H9 (cell line): ENCODE measurements at regions not wholly inside any gene's neighbourhood (a gene's known extent, or its start where the extent isn't known, plus 50 kb on each side); places are given as distances from the start of the nearest gene placed in this dataset.

ENCODE experiments used
- DNase-seq: peaks from one replicate; pipeline ENCODE4 v3.0.0-alpha.2; 2017
- H2AFZ ChIP-seq: one replicate; pipeline ENCODE4 v1.6.1; 2013; ENCODE audit warnings: mild to moderate bottlenecking, low read length, control low read depth, moderate library complexity
- H2AK5ac ChIP-seq: 2 replicates; pipeline ENCODE4 v1.6.1; 2013; ENCODE audit warnings: low read length, control low read depth, mixed read lengths; ENCODE audit not compliant: insufficient read length
- H2BK120ac ChIP-seq: one replicate; pipeline ENCODE4 v1.6.1; 2013; ENCODE audit warnings: low read depth, mild to moderate bottlenecking, low read length, control low read depth, inconsistent platforms; ENCODE audit not compliant: poor library complexity, severe bottlenecking
- H2BK12ac ChIP-seq: 2 replicates; pipeline ENCODE4 v1.6.1; 2013; ENCODE audit warnings: low read length, control low read depth, mixed read lengths, low read depth; ENCODE audit not compliant: insufficient read length
- H2BK15ac ChIP-seq: 2 replicates; pipeline ENCODE4 v1.6.1; 2013; ENCODE audit warnings: low read depth, low read length, control low read depth
- H2BK20ac ChIP-seq: one replicate; pipeline ENCODE4 v1.6.1; 2013; ENCODE audit warnings: low read depth, mild to moderate bottlenecking, low read length, control low read depth, inconsistent platforms; ENCODE audit not compliant: poor library complexity, severe bottlenecking
- H2BK5ac ChIP-seq: 2 replicates; pipeline ENCODE4 v1.6.1; 2013; ENCODE audit warnings: low read length, control low read depth, mixed read lengths; ENCODE audit not compliant: insufficient read length
- H3K14ac ChIP-seq: 2 replicates; pipeline ENCODE4 v1.6.1; 2013; ENCODE audit warnings: low read length, control low read depth; ENCODE audit not compliant: insufficient read depth
- H3K18ac ChIP-seq: 2 replicates; pipeline ENCODE4 v1.6.1; 2013; ENCODE audit warnings: low read depth, mild to moderate bottlenecking, mixed read lengths, low read length, control low read depth; ENCODE audit not compliant: insufficient read length
- H3K23ac ChIP-seq: 2 replicates; pipeline ENCODE4 v1.6.1; 2013; ENCODE audit warnings: low read length, control low read depth, mixed read lengths, low read depth; ENCODE audit not compliant: insufficient read length
- H3K23me2 ChIP-seq: 2 replicates; pipeline ENCODE4 v1.6.1; 2013; ENCODE audit warnings: low read depth, mild to moderate bottlenecking, mixed read lengths, low read length, control low read depth; ENCODE audit not compliant: insufficient read length, poor library complexity, severe bottlenecking
- H3K27ac ChIP-seq: 2 replicates; pipeline ENCODE4 v1.5.1; 2013; ENCODE audit warnings: low read length, control low read depth, mixed read lengths, low read depth; ENCODE audit not compliant: insufficient read length
- H3K27me3 ChIP-seq: 2 replicates; pipeline ENCODE4 v1.6.1; 2013; ENCODE audit warnings: low read length, control low read depth, inconsistent platforms; ENCODE audit not compliant: insufficient read depth
- H3K4ac ChIP-seq: 2 replicates; pipeline ENCODE4 v1.6.1; 2013; ENCODE audit warnings: low read depth, mild to moderate bottlenecking, control low read depth, inconsistent platforms, low read length, moderate library complexity
- H3K4me1 ChIP-seq: 2 replicates; pipeline ENCODE4 v1.6.1; 2013; ENCODE audit warnings: low read length, control low read depth, inconsistent platforms; ENCODE audit not compliant: insufficient read depth
- H3K4me2 ChIP-seq: 2 replicates; pipeline ENCODE4 v1.6.1; 2013; ENCODE audit warnings: low read length, control low read depth, mixed read lengths; ENCODE audit not compliant: insufficient read length, insufficient read depth
- H3K56ac ChIP-seq: 2 replicates; pipeline ENCODE4 v1.6.1; 2013; ENCODE audit warnings: low read depth, mild to moderate bottlenecking, mixed read lengths, low read length, control low read depth; ENCODE audit not compliant: insufficient read length
- H3K79me1 ChIP-seq: 2 replicates; pipeline ENCODE4 v1.6.1; 2013; ENCODE audit warnings: low read depth, mild to moderate bottlenecking, moderate library complexity, low read length, control low read depth, inconsistent platforms; ENCODE audit not compliant: insufficient read depth, poor library complexity, severe bottlenecking
- H3K79me2 ChIP-seq: 2 replicates; pipeline ENCODE4 v1.6.1; 2013; ENCODE audit warnings: low read length, control low read depth, inconsistent platforms; ENCODE audit not compliant: insufficient read depth
- H3K9ac ChIP-seq: 2 replicates; pipeline ENCODE4 v1.6.1; 2013; ENCODE audit warnings: low read length, control low read depth, mixed read lengths; ENCODE audit not compliant: insufficient read length; ENCODE audit errors: extremely low read depth
- H3K9me3 ChIP-seq: one replicate; pipeline ENCODE4 v1.6.1; 2013; ENCODE audit warnings: low read depth, low read length, inconsistent platforms; ENCODE audit not compliant: control insufficient read depth
- H3T11ph ChIP-seq: one replicate; pipeline ENCODE4 v1.6.1; 2013; ENCODE audit warnings: mild to moderate bottlenecking, low read length, control low read depth, inconsistent platforms
- H4K20me1 ChIP-seq: one replicate; pipeline ENCODE4 v1.6.1; 2013; ENCODE audit not compliant: control insufficient read depth, insufficient read length, insufficient read depth
- H4K5ac ChIP-seq: 2 replicates; pipeline ENCODE4 v1.6.1; 2013; ENCODE audit warnings: low read depth, mild to moderate bottlenecking, mixed read lengths, low read length, control low read depth; ENCODE audit not compliant: insufficient read length
- H4K8ac ChIP-seq: replicated peaks from 2 replicates; pipeline ENCODE4 v1.6.1; 2013; ENCODE audit warnings: low read length, control low read depth, mixed read lengths, low read depth; ENCODE audit not compliant: insufficient read length
- H4K91ac ChIP-seq: 2 replicates; pipeline ENCODE4 v1.6.1; 2013; ENCODE audit warnings: low read depth, mild to moderate bottlenecking, moderate library complexity, mixed read lengths, low read length, control low read depth; ENCODE audit not compliant: insufficient read length
- H3K27ac Mint-ChIP-seq, 3 experiments: 2 replicates in 2 of 3; 3 replicates in 1 of 3; pipeline ENCODE4 v1.8.0; 2020 to 2021; ENCODE audit warnings: mixed read lengths in 3 of 3, mild to moderate bottlenecking in 1 of 3, moderate library complexity in 1 of 3
- H3K27me3 Mint-ChIP-seq: 2 replicates; pipeline ENCODE4 v1.8.0; 2021; ENCODE audit warnings: low read depth, mild to moderate bottlenecking, moderate library complexity, mixed read lengths
- H3K36me3 Mint-ChIP-seq, 3 experiments: 2 replicates in 2 of 3; 3 replicates in 1 of 3; pipeline ENCODE4 v1.8.0; 2020 to 2021; ENCODE audit warnings: low read depth in 3 of 3, mixed read lengths in 3 of 3; ENCODE audit not compliant: insufficient read depth in 1 of 3
- H3K4me1 Mint-ChIP-seq, 2 experiments: 2 replicates each; pipeline ENCODE4 v1.8.0; 2020; ENCODE audit warnings: mixed read lengths in 2 of 2
- H3K4me3 Mint-ChIP-seq, 2 experiments: 2 replicates in 1 of 2; 3 replicates in 1 of 2; pipeline ENCODE4 v1.8.0; 2020 to 2021; ENCODE audit warnings: mild to moderate bottlenecking in 2 of 2, mixed read lengths in 2 of 2, moderate library complexity in 1 of 2
- H3K9me3 Mint-ChIP-seq, 2 experiments: 2 replicates in 1 of 2; 3 replicates in 1 of 2; pipeline ENCODE4 v1.8.0; 2020; ENCODE audit warnings: mild to moderate bottlenecking in 2 of 2, mixed read lengths in 2 of 2, moderate library complexity in 1 of 2
- WGBS: extraction: QIAGEN DNeasy Blood & Tissue Kit; methylation state at CpG from one replicate; pipeline ENCODE4 v1.1.7; 2013; ENCODE audit warnings: missing lambda C conversion rate, low lambda C conversion rate, mixed read lengths; ENCODE audit not compliant: insufficient read length; ENCODE audit errors: extremely low coverage; 5-methylcytosine and 5-hydroxymethylcytosine counted together
- TF ChIP-seq, protein P1 (sequence below): fragments of 200-600 bp; sonication (generic); conservative IDR thresholded peaks from 3 replicates; pipeline ENCODE4 v1.8.0; 2021; ENCODE audit warnings: antibody characterized with exemption, mild to moderate bottlenecking

DNA sequence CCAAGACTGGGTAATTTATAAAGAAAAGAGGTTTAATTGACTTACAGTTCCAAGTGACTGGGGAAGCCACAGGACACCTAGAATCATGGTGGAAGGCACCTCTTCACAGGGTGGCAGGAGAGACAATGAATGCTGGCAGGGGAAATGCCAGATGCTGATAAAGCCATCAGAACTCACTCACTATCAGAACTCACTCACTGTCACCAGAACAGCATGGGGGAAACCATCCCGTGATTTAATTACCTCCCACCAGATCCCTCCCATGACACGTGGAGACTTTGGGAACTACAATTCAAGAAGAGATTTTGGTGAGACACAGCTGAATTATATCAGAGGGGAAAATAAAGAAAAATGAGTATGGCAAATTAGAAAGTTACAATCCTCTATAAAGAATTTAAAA is 310.9 kb downstream of the BCHE start:
- H3K27ac ChIP-seq = no peak overlapping the region
- H3K4ac ChIP-seq = no peak overlapping the region
- no peak overlapping the region for H2BK120ac ChIP-seq
- TF ChIP-seq, protein P1, sequence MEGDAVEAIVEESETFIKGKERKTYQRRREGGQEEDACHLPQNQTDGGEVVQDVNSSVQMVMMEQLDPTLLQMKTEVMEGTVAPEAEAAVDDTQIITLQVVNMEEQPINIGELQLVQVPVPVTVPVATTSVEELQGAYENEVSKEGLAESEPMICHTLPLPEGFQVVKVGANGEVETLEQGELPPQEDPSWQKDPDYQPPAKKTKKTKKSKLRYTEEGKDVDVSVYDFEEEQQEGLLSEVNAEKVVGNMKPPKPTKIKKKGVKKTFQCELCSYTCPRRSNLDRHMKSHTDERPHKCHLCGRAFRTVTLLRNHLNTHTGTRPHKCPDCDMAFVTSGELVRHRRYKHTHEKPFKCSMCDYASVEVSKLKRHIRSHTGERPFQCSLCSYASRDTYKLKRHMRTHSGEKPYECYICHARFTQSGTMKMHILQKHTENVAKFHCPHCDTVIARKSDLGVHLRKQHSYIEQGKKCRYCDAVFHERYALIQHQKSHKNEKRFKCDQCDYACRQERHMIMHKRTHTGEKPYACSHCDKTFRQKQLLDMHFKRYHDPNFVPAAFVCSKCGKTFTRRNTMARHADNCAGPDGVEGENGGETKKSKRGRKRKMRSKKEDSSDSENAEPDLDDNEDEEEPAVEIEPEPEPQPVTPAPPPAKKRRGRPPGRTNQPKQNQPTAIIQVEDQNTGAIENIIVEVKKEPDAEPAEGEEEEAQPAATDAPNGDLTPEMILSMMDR = no peak; the same call in 2 of the 3 replicates
- no peak overlapping the region; a peak in 1 of 7 replicates for H3K27ac Mint-ChIP-seq
- no peaks in the 10 kb centered on the region for H3K23me2 ChIP-seq
- no peak overlapping the region for H4K5ac ChIP-seq
- no peak overlapping the region for H3K4me2 ChIP-seq
- no peaks in the 10 kb centered on the region for H3K79me2 ChIP-seq
- no peak overlapping the region for H3K4me3 Mint-ChIP-seq
- no peak overlapping the region for H4K8ac ChIP-seq
- no CpG with 5 or more reads among the region's 2 CpGs for WGBS
- no peaks in the 10 kb centered on the region for H3K36me3 Mint-ChIP-seq
- no peaks in the 10 kb centered on the region for H3K79me1 ChIP-seq
- H3K9me3 Mint-ChIP-seq = no peaks in the 10 kb centered on the region
- H3K56ac ChIP-seq = no peak overlapping the region
- H3K27me3 ChIP-seq = no peaks in the 10 kb centered on the region
- no peak overlapping the region for H3K9ac ChIP-seq
- H2AK5ac ChIP-seq = no peak overlapping the region
- H4K20me1 ChIP-seq = no peaks in the 10 kb centered on the region
- no peak overlapping the region for H3K18ac ChIP-seq
- H3K14ac ChIP-seq = no peak overlapping the region
- no peak overlapping the region for H3T11ph ChIP-seq
- no peak overlapping the region for H2BK15ac ChIP-seq
- no peaks in the 10 kb centered on the region for H3K4me1 ChIP-seq
- H4K91ac ChIP-seq = no peak overlapping the region
- H2BK5ac ChIP-seq = no peak overlapping the region
- H2BK12ac ChIP-seq = no peak overlapping the region
- H3K4me1 Mint-ChIP-seq = peaks cover 0 to 3% of the 10 kb centered on the region in 2 experiments; a peak in 1 of 4 replicates
- no peak overlapping the region for H2BK20ac ChIP-seq
- no peak overlapping the region for H3K23ac ChIP-seq
- no peaks in the 10 kb centered on the region for H3K9me3 ChIP-seq
- H3K27me3 Mint-ChIP-seq = no peaks in the 10 kb centered on the region
- no peak for DNase-seq
- no peak overlapping the region for H2AFZ ChIP-seq
